ENCODE measurements at regions not wholly inside any gene's neighbourhood (a gene's known extent, or its start where the extent isn't known, plus 50 kb on each side); places are given as distances from the start of the nearest gene placed in this dataset.

DNA sequence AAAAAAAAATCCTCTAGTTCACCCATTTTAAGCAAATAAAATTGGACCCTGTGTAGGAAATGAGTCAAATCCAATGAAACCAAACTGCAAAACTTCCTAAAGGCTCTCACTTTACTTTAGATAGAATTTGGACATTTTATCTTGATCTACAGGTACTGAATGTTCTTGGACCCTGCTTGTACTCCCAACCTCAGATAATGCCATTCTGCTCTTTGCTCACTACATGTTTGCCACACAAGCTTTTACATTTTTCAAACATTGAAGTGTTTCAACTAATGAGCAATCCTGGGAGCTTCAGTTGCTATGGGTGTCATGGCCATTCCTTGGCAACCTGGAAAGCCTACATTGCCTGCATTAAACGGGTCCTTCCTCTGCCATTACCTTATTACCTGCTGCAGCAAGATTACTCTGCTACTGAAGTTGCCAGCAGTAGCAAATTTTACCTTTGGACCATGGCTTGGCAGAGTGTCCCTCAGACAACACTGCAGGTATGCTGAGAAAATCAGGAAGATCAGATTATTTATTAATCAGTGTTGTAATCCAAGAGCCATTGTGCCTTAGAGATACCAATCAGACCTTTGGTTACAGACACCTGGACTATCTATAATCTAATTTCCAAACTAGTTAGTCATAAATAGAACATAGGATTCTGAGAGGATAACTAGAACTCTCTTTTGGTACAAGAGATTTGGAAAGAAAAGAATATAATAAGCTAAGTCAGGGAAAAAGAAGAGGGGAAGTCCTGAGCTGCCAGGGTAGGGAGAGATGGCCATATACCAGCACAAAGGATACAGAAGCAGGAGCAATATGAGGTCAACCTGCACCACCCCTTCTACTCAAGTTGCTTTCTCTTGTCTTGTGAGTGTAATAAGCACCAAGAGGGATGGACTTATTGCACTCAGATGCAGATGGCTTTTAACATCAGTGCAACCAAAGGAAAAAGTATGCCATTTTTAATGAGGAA is 293.3 kb upstream of the TFPI start:
- Histone ChIP-seq H3K4me1 (no peaks in the 10 kb centered on the region), H3K4me3 (no peak overlapping the region), H3K27ac (no peak overlapping the region), H3K27me3 (no peaks in the 10 kb centered on the region), H3K9me3 (no peaks in the 10 kb centered on the region), H3K36me3 (ENCODE audit: low read depth, missing control alignments) (no peaks in the 10 kb centered on the region)
- DNase-seq, result no peak
- intact Hi-C loops (cut with DNase I; ENCODE audit: low total_unique reads), result loop anchor here (10.0 kb wide), 1 partner anchor 253 kb away; no protein-coding TSS in a partner anchor
- WGBS, 2 donors, result 77 to 92% methylated on average over 1 of the region's 1 CpG
- TF ChIP-seq, protein P1, sequence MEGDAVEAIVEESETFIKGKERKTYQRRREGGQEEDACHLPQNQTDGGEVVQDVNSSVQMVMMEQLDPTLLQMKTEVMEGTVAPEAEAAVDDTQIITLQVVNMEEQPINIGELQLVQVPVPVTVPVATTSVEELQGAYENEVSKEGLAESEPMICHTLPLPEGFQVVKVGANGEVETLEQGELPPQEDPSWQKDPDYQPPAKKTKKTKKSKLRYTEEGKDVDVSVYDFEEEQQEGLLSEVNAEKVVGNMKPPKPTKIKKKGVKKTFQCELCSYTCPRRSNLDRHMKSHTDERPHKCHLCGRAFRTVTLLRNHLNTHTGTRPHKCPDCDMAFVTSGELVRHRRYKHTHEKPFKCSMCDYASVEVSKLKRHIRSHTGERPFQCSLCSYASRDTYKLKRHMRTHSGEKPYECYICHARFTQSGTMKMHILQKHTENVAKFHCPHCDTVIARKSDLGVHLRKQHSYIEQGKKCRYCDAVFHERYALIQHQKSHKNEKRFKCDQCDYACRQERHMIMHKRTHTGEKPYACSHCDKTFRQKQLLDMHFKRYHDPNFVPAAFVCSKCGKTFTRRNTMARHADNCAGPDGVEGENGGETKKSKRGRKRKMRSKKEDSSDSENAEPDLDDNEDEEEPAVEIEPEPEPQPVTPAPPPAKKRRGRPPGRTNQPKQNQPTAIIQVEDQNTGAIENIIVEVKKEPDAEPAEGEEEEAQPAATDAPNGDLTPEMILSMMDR (IDR thresholded peaks at IDR 0.05), result no peak
- TF ChIP-seq POLR2A (IDR thresholded peaks at IDR 0.05), result no peak

- Histone ChIP-seq H3K4me3 (no peak overlapping the region), H3K9me3 (no peaks in the 10 kb centered on the region), H3K27ac (no peak overlapping the region), H3K4me1 (no peaks in the 10 kb centered on the region), H3K27me3 (no peaks in the 10 kb centered on the region), H3K36me3 (ENCODE audit: low read depth, missing control alignments) (no peaks in the 10 kb centered on the region)
- DNase-seq, result no peak
- intact Hi-C loops (cut with DNase I; ENCODE audit: low total_unique reads), result no loop called here
- TF ChIP-seq, protein P1 (IDR thresholded peaks at IDR 0.05), result no peak
- TF ChIP-seq POLR2A (IDR thresholded peaks at IDR 0.05), result no peak
- WGBS, 2 donors, result 51 to 54% methylated on average over 5 of the region's 5 CpGs
Observed at GRCh38 chr2:187851955-187852561, 297.8 kb upstream of the TFPI start.

- WGBS, 2 donors, result 71 to 82% methylated on average over 1 of the region's 1 CpG
- H3K4me1 ChIP-seq, result no peaks in the 10 kb centered on the region
- H3K27ac ChIP-seq, result no peak overlapping the region
- H3K9me3 ChIP-seq, result no peaks in the 10 kb centered on the region
- intact Hi-C loops (cut with DNase I; ENCODE audit: low total_unique reads), result no loop called here
- no peak for DNase-seq
- no peak overlapping the region for H3K4me3 ChIP-seq
- H3K27me3 ChIP-seq, result no peaks in the 10 kb centered on the region
- no peak for TF ChIP-seq POLR2A (IDR thresholded peaks at IDR 0.05)
- TF ChIP-seq, protein P1 (IDR thresholded peaks at IDR 0.05), result no peak
- no peaks in the 10 kb centered on the region for H3K36me3 ChIP-seq (ENCODE audit: low read depth, missing control alignments)
Observed at GRCh38 chr2:187853381-187853791, 299.2 kb upstream of the TFPI start.

- TF ChIP-seq, protein P1 (IDR thresholded peaks at IDR 0.05), result no peak
- TF ChIP-seq POLR2A (IDR thresholded peaks at IDR 0.05), result no peak
- no peaks in the 10 kb centered on the region for H3K27me3 ChIP-seq
- no peaks in the 10 kb centered on the region for H3K4me1 ChIP-seq
- intact Hi-C loops (cut with DNase I; ENCODE audit: low total_unique reads), result no loop called here
- no peaks in the 10 kb centered on the region for H3K9me3 ChIP-seq
- no peak overlapping the region for H3K4me3 ChIP-seq
- H3K36me3 ChIP-seq (ENCODE audit: low read depth, missing control alignments), result no peaks in the 10 kb centered on the region
- no peak for DNase-seq
- H3K27ac ChIP-seq, result no peak overlapping the region
Observed at GRCh38 chr2:187854801-187855200, 300.6 kb upstream of the TFPI start.

All from testis (tissue), 2 donors.